Activated naive CD4-positive, alpha-beta T cell treated with anti-CD3 and anti-CD28 coated beads, Interleukin-2, amount 10 ng/mL, durations not matched to agents 7 days and 5 days (primary cell): ENCODE measurements at regions not wholly inside any gene's neighbourhood (a gene's known extent, or its start where the extent isn't known, plus 50 kb on each side); places are given as distances from the start of the nearest gene placed in this dataset.
"Not testable (repeated sequence)": the region's sequence is repeated elsewhere in the genome, so short reads cannot be mapped to it uniquely, and the experiment has no call there.

Experiments used
- CTCF ChIA-PET: fragments of 350-600 bp; sonication (Branson Sonifier 250); formaldehyde crosslinking; loops from one replicate; lab custom pipeline; 2021; ENCODE audit warnings: antibody characterized with exemption; lab: Charles Lee
- DNase-seq: peaks from one replicate; pipeline ENCODE4 v3.0.0-alpha.2; 2020
- H3K27ac Mint-ChIP-seq: one replicate; pipeline ENCODE4 v1.8.0; 2021; ENCODE audit warnings: mild to moderate bottlenecking, moderate library complexity, mixed read lengths
- H3K27me3 Mint-ChIP-seq: one replicate; pipeline ENCODE4 v1.8.0; 2021; ENCODE audit warnings: mild to moderate bottlenecking, mixed read lengths
- H3K36me3 Mint-ChIP-seq: one replicate; pipeline ENCODE4 v1.8.0; 2021; ENCODE audit warnings: mixed read lengths
- H3K4me1 Mint-ChIP-seq: one replicate; pipeline ENCODE4 v1.8.0; 2021; ENCODE audit warnings: mixed read lengths
- H3K4me3 Mint-ChIP-seq: one replicate; pipeline ENCODE4 v1.8.0; 2021; ENCODE audit warnings: mild to moderate bottlenecking, moderate library complexity, mixed read lengths
- H3K9me3 Mint-ChIP-seq: one replicate; pipeline ENCODE4 v1.8.0; 2021; ENCODE audit warnings: mixed read lengths

GRCh38 chr2:238716585-238716984, 131.3 kb upstream of the TWIST2 start:
- Mint-ChIP-seq H3K27ac (no peak overlapping the region), H3K4me3 (no peak overlapping the region), H3K9me3 (no peaks in the 10 kb centered on the region), H3K4me1 (no peaks in the 10 kb centered on the region), H3K36me3 (no peaks in the 10 kb centered on the region), H3K27me3 (peaks cover 20% of the 10 kb centered on the region)
- no peak for DNase-seq
- CTCF ChIA-PET, result no interaction called here

- H3K4me1 Mint-ChIP-seq, result no peaks in the 10 kb centered on the region
- CTCF ChIA-PET, result no interaction called here
- H3K9me3 Mint-ChIP-seq, result peaks cover under 1% of the 10 kb centered on the region
- H3K27ac Mint-ChIP-seq, result no peak overlapping the region
- H3K36me3 Mint-ChIP-seq, result no peaks in the 10 kb centered on the region
- no peak for DNase-seq
- no peak overlapping the region for H3K4me3 Mint-ChIP-seq
- H3K27me3 Mint-ChIP-seq, result peaks cover 20% of the 10 kb centered on the region
Measured at GRCh38 chr2:238717084-238717483, 130.8 kb upstream of the TWIST2 start.

- no peaks in the 10 kb centered on the region for H3K4me1 Mint-ChIP-seq
- H3K4me3 Mint-ChIP-seq, result no peak overlapping the region
- no peak for DNase-seq
- H3K36me3 Mint-ChIP-seq, result no peaks in the 10 kb centered on the region
- H3K27me3 Mint-ChIP-seq, result peaks cover 20% of the 10 kb centered on the region
- CTCF ChIA-PET, result interaction anchor here (0.8 to 1.3 kb wide), 5 partner anchors 11 to 68 kb away, joined by 3 to 4 read pairs (median 3); no protein-coding TSS in a partner anchor
- peaks cover 3% of the 10 kb centered on the region for H3K9me3 Mint-ChIP-seq
- no peak overlapping the region for H3K27ac Mint-ChIP-seq
Measured at GRCh38 chr2:238719641-238720040, 128.2 kb upstream of the TWIST2 start.

GRCh38 chr2:238720232-238720672, 127.6 kb upstream of the TWIST2 start:
- Mint-ChIP-seq H3K9me3 (peaks cover 3% of the 10 kb centered on the region), H3K36me3 (no peaks in the 10 kb centered on the region), H3K27me3 (peaks cover 20% of the 10 kb centered on the region), H3K4me3 (no peak overlapping the region), H3K4me1 (no peaks in the 10 kb centered on the region), H3K27ac (no peak overlapping the region)
- DNase-seq, result peak; percentile 69
- CTCF ChIA-PET, result interaction anchor here (0.9 to 2.2 kb wide), 5 partner anchors 11 to 68 kb away, joined by 3 to 9 read pairs (median 3); no protein-coding TSS in a partner anchor

GRCh38 chr2:238722181-238722580, 125.7 kb upstream of the TWIST2 start:
- Mint-ChIP-seq H3K27ac (no peak overlapping the region), H3K9me3 (peaks cover 3% of the 10 kb centered on the region), H3K36me3 (no peaks in the 10 kb centered on the region), H3K4me1 (no peaks in the 10 kb centered on the region), H3K27me3 (peaks cover 11% of the 10 kb centered on the region), H3K4me3 (no peak overlapping the region)
- no peak for DNase-seq
- CTCF ChIA-PET, result interaction anchor here (2.2 kb wide), 1 partner anchor 63 kb away, joined by 9 read pairs; no protein-coding TSS in a partner anchor

GRCh38 chr2:238722883-238723282, 125.0 kb upstream of the TWIST2 start:
- CTCF ChIA-PET, result no interaction called here
- Mint-ChIP-seq H3K27me3 (peaks cover 9% of the 10 kb centered on the region), H3K27ac (no peak overlapping the region), H3K9me3 (peaks cover 3% of the 10 kb centered on the region), H3K36me3 (no peaks in the 10 kb centered on the region), H3K4me1 (no peaks in the 10 kb centered on the region), H3K4me3 (no peak overlapping the region)
- no peak for DNase-seq

GRCh38 chr2:238723740-238724320, 124.1 kb upstream of the TWIST2 start:
- CTCF ChIA-PET, H3K4me3 Mint-ChIP-seq, H3K27me3 Mint-ChIP-seq, H3K9me3 Mint-ChIP-seq, DNase-seq, H3K4me1 Mint-ChIP-seq, H3K27ac Mint-ChIP-seq, H3K36me3 Mint-ChIP-seq: not testable (repeated sequence)

GRCh38 chr2:238724728-238725127, 123.2 kb upstream of the TWIST2 start:
- no peaks in the 10 kb centered on the region for H3K36me3 Mint-ChIP-seq
- H3K4me3 Mint-ChIP-seq, result no peak overlapping the region
- no peaks in the 10 kb centered on the region for H3K4me1 Mint-ChIP-seq
- H3K9me3 Mint-ChIP-seq, result peaks cover 3% of the 10 kb centered on the region
- no peak for DNase-seq
- peaks cover 9% of the 10 kb centered on the region for H3K27me3 Mint-ChIP-seq
- CTCF ChIA-PET, result no interaction called here
- no peak overlapping the region for H3K27ac Mint-ChIP-seq

GRCh38 chr2:238725298-238725697, 122.6 kb upstream of the TWIST2 start:
- Mint-ChIP-seq H3K36me3 (no peaks in the 10 kb centered on the region), H3K27me3 (peaks cover 10% of the 10 kb centered on the region), H3K4me3 (no peak overlapping the region), H3K27ac (no peak overlapping the region), H3K9me3 (peaks cover 3% of the 10 kb centered on the region), H3K4me1 (no peaks in the 10 kb centered on the region)
- no peak for DNase-seq
- CTCF ChIA-PET, result no interaction called here

- no peak for DNase-seq
- CTCF ChIA-PET, result no interaction called here
- no peaks in the 10 kb centered on the region for H3K4me1 Mint-ChIP-seq
- H3K9me3 Mint-ChIP-seq, result peaks cover 3% of the 10 kb centered on the region
- no peak overlapping the region for H3K27ac Mint-ChIP-seq
- peaks cover 8% of the 10 kb centered on the region for H3K27me3 Mint-ChIP-seq
- H3K36me3 Mint-ChIP-seq, result no peaks in the 10 kb centered on the region
- H3K4me3 Mint-ChIP-seq, result no peak overlapping the region
Measured at GRCh38 chr2:238726670-238727584, 121.0 kb upstream of the TWIST2 start.

GRCh38 chr2:238727585-238728329, 120.1 kb upstream of the TWIST2 start:
- H3K27me3 Mint-ChIP-seq, result peaks cover 8% of the 10 kb centered on the region
- H3K4me3 Mint-ChIP-seq, result no peak overlapping the region
- H3K27ac Mint-ChIP-seq, result no peak overlapping the region
- CTCF ChIA-PET, result no interaction called here
- H3K9me3 Mint-ChIP-seq, result no peaks in the 10 kb centered on the region
- H3K4me1 Mint-ChIP-seq, result no peaks in the 10 kb centered on the region
- DNase-seq, result no peak
- H3K36me3 Mint-ChIP-seq, result no peaks in the 10 kb centered on the region

- Mint-ChIP-seq H3K27ac (no peak overlapping the region), H3K27me3 (peaks cover 8% of the 10 kb centered on the region), H3K4me1 (no peaks in the 10 kb centered on the region), H3K9me3 (no peaks in the 10 kb centered on the region), H3K4me3 (no peak overlapping the region), H3K36me3 (no peaks in the 10 kb centered on the region)
- no peak for DNase-seq
- CTCF ChIA-PET, result no interaction called here
Measured at GRCh38 chr2:238728330-238729260, 119.3 kb upstream of the TWIST2 start.

GRCh38 chr2:238729261-238729935, 118.5 kb upstream of the TWIST2 start:
- Mint-ChIP-seq H3K9me3 (no peaks in the 10 kb centered on the region), H3K27ac (no peak overlapping the region), H3K4me3 (no peak overlapping the region), H3K36me3 (no peaks in the 10 kb centered on the region), H3K27me3 (peaks cover 8% of the 10 kb centered on the region), H3K4me1 (no peaks in the 10 kb centered on the region)
- CTCF ChIA-PET, result no interaction called here
- no peak for DNase-seq
